ENCODE measurements at regions not wholly inside any gene's neighbourhood (a gene's known extent, or its start where the extent isn't known, plus 50 kb on each side); places are given as distances from the start of the nearest gene placed in this dataset.

DNA sequence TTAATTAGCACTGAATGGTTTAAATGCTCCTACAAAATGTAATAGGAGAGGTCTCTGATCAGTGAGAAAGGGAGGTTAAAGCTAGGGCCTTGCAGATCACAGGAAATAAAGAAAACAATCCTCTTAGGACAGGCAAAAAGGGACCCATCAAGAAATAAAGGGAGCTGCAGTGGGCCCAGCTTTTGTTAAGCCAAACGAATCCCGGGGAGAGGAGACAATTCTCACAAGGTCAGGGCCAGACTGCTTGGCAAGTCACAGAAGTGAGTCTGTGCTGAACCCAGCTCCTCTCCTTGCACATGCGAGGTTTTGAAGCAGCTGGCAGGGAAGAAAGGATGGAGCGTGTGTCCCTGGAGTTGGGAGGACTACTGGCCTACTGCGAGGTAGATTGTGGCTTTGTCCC, 285.8 kb downstream of the COG6 start (continued):
- TF ChIP-seq, protein P1, sequence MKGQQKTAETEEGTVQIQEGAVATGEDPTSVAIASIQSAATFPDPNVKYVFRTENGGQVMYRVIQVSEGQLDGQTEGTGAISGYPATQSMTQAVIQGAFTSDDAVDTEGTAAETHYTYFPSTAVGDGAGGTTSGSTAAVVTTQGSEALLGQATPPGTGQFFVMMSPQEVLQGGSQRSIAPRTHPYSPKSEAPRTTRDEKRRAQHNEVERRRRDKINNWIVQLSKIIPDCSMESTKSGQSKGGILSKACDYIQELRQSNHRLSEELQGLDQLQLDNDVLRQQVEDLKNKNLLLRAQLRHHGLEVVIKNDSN (IDR thresholded peaks at IDR 0.05; ENCODE audit: borderline replicate concordance, extremely low read length, insufficient read depth, low read depth, low read length) = no peak
- TF ChIP-seq, protein P2, sequence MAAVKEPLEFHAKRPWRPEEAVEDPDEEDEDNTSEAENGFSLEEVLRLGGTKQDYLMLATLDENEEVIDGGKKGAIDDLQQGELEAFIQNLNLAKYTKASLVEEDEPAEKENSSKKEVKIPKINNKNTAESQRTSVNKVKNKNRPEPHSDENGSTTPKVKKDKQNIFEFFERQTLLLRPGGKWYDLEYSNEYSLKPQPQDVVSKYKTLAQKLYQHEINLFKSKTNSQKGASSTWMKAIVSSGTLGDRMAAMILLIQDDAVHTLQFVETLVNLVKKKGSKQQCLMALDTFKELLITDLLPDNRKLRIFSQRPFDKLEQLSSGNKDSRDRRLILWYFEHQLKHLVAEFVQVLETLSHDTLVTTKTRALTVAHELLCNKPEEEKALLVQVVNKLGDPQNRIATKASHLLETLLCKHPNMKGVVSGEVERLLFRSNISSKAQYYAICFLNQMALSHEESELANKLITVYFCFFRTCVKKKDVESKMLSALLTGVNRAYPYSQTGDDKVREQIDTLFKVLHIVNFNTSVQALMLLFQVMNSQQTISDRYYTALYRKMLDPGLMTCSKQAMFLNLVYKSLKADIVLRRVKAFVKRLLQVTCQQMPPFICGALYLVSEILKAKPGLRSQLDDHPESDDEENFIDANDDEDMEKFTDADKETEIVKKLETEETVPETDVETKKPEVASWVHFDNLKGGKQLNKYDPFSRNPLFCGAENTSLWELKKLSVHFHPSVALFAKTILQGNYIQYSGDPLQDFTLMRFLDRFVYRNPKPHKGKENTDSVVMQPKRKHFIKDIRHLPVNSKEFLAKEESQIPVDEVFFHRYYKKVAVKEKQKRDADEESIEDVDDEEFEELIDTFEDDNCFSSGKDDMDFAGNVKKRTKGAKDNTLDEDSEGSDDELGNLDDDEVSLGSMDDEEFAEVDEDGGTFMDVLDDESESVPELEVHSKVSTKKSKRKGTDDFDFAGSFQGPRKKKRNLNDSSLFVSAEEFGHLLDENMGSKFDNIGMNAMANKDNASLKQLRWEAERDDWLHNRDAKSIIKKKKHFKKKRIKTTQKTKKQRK (IDR thresholded peaks at IDR 0.05; ENCODE audit: low read depth, low read length) = no peak
- TF ChIP-seq RELA (IDR thresholded peaks at IDR 0.05; ENCODE audit: borderline replicate concordance, partially characterized antibody) (no peak), FOXM1 (IDR thresholded peaks at IDR 0.05; ENCODE audit: low read depth, low read length) (no peak), BHLHE40 (IDR thresholded peaks at IDR 0.05; ENCODE audit: borderline replicate concordance in 1 of 2, low read depth in 2 of 2, low read length in 1 of 2) (no peak), IKZF1 (conservative IDR thresholded peaks at IDR 0.05) (no peak), NBN (IDR thresholded peaks at IDR 0.05) (no peak), BACH1 (IDR thresholded peaks at IDR 0.05; ENCODE audit: borderline replicate concordance) (no peak), ETV6 (conservative IDR thresholded peaks at IDR 0.05 in 1 of 2, IDR thresholded peaks at IDR 0.05 in 1 of 2; ENCODE audit: borderline replicate concordance in 1 of 2, low read depth in 1 of 2) (no peak)
- TF ChIP-seq, protein P3, sequence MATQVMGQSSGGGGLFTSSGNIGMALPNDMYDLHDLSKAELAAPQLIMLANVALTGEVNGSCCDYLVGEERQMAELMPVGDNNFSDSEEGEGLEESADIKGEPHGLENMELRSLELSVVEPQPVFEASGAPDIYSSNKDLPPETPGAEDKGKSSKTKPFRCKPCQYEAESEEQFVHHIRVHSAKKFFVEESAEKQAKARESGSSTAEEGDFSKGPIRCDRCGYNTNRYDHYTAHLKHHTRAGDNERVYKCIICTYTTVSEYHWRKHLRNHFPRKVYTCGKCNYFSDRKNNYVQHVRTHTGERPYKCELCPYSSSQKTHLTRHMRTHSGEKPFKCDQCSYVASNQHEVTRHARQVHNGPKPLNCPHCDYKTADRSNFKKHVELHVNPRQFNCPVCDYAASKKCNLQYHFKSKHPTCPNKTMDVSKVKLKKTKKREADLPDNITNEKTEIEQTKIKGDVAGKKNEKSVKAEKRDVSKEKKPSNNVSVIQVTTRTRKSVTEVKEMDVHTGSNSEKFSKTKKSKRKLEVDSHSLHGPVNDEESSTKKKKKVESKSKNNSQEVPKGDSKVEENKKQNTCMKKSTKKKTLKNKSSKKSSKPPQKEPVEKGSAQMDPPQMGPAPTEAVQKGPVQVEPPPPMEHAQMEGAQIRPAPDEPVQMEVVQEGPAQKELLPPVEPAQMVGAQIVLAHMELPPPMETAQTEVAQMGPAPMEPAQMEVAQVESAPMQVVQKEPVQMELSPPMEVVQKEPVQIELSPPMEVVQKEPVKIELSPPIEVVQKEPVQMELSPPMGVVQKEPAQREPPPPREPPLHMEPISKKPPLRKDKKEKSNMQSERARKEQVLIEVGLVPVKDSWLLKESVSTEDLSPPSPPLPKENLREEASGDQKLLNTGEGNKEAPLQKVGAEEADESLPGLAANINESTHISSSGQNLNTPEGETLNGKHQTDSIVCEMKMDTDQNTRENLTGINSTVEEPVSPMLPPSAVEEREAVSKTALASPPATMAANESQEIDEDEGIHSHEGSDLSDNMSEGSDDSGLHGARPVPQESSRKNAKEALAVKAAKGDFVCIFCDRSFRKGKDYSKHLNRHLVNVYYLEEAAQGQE (IDR thresholded peaks at IDR 0.05; ENCODE audit: low read depth, low read length) = no peak
- TF ChIP-seq, protein P4, sequence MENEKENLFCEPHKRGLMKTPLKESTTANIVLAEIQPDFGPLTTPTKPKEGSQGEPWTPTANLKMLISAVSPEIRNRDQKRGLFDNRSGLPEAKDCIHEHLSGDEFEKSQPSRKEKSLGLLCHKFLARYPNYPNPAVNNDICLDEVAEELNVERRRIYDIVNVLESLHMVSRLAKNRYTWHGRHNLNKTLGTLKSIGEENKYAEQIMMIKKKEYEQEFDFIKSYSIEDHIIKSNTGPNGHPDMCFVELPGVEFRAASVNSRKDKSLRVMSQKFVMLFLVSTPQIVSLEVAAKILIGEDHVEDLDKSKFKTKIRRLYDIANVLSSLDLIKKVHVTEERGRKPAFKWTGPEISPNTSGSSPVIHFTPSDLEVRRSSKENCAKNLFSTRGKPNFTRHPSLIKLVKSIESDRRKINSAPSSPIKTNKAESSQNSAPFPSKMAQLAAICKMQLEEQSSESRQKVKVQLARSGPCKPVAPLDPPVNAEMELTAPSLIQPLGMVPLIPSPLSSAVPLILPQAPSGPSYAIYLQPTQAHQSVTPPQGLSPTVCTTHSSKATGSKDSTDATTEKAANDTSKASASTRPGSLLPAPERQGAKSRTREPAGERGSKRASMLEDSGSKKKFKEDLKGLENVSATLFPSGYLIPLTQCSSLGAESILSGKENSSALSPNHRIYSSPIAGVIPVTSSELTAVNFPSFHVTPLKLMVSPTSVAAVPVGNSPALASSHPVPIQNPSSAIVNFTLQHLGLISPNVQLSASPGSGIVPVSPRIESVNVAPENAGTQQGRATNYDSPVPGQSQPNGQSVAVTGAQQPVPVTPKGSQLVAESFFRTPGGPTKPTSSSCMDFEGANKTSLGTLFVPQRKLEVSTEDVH (IDR thresholded peaks at IDR 0.05; ENCODE audit: low read depth, partially characterized antibody) = no peak
- TF ChIP-seq, protein P5, sequence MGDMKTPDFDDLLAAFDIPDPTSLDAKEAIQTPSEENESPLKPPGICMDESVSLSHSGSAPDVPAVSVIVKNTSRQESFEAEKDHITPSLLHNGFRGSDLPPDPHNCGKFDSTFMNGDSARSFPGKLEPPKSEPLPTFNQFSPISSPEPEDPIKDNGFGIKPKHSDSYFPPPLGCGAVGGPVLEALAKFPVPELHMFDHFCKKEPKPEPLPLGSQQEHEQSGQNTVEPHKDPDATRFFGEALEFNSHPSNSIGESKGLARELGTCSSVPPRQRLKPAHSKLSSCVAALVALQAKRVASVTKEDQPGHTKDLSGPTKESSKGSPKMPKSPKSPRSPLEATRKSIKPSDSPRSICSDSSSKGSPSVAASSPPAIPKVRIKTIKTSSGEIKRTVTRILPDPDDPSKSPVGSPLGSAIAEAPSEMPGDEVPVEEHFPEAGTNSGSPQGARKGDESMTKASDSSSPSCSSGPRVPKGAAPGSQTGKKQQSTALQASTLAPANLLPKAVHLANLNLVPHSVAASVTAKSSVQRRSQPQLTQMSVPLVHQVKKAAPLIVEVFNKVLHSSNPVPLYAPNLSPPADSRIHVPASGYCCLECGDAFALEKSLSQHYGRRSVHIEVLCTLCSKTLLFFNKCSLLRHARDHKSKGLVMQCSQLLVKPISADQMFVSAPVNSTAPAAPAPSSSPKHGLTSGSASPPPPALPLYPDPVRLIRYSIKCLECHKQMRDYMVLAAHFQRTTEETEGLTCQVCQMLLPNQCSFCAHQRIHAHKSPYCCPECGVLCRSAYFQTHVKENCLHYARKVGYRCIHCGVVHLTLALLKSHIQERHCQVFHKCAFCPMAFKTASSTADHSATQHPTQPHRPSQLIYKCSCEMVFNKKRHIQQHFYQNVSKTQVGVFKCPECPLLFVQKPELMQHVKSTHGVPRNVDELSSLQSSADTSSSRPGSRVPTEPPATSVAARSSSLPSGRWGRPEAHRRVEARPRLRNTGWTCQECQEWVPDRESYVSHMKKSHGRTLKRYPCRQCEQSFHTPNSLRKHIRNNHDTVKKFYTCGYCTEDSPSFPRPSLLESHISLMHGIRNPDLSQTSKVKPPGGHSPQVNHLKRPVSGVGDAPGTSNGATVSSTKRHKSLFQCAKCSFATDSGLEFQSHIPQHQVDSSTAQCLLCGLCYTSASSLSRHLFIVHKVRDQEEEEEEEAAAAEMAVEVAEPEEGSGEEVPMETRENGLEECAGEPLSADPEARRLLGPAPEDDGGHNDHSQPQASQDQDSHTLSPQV (IDR thresholded peaks at IDR 0.05) = no peak
